Upper lobe of left lung (tissue), 4 donors: ENCODE measurements at regions not wholly inside any gene's neighbourhood (a gene's known extent, or its start where the extent isn't known, plus 50 kb on each side); places are given as distances from the start of the nearest gene placed in this dataset.

Source experiments
- CTCF ChIP-seq, 6 experiments: fragments of 450-650 bp in 4 of 6; fragments of 200-600 bp in 2 of 6; sonication (generic) in 2 of 6; IDR thresholded peaks; one replicate each; pipeline ENCODE4 v1.5.1; 2016 to 2019; ENCODE audit warnings: antibody characterized with exemption in 6 of 6
- EP300 ChIP-seq, 4 donors: sonication (generic); formaldehyde crosslinking; IDR thresholded peaks; one replicate each; pipeline ENCODE4 v1.5.1; 2017; ENCODE audit warnings: antibody characterized with exemption in 4 of 4, control low read depth in 2 of 4

DNA sequence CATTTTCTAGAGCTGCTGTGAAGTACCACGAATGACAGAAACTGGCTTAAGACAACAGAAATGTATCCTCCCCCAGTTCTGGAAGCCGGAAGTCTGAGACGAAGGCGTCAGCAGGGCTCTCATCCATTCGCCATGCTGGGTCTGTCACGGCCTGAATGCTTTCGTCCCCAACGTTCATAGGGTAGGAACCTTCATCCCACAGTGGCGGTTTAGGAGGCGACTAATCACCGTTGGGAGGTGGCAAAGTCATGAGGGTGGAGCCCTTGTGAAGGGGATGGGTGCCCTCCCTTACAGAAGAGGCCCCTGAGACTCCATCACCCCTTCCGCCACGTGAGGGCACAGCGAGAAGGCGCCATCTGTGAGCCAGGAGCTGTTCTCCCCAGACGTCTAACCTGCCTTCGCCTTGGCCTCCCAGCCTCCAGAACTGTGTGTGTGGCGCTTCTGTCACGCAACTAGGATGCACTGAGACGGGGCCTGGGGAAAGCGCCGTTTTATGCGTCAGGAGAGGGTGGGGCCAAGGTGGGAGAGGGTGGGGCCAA lies 250.3 kb downstream of the TTLL2 start:
- TF ChIP-seq CTCF (IDR thresholded peaks at IDR 0.05): no peak
- no peak for TF ChIP-seq EP300 (IDR thresholded peaks at IDR 0.05)
